ENCODE measurements at regions not wholly inside any gene's neighbourhood (a gene's known extent, or its start where the extent isn't known, plus 50 kb on each side); places are given as distances from the start of the nearest gene placed in this dataset.

- H3K4me1 ChIP-seq: no peaks in the 10 kb centered on the region
- intact Hi-C loops (cut with DNase I): no loop called here
- H3K4me3 ChIP-seq: no peak overlapping the region
- TF ChIP-seq POLR2A (IDR thresholded peaks at IDR 0.05): no peak
- TF ChIP-seq CTCF (IDR thresholded peaks at IDR 0.05): no peak
- H3K27ac ChIP-seq: no peak overlapping the region
- H3K9me3 ChIP-seq: no peaks in the 10 kb centered on the region
- DNase-seq: no peak
- H3K27me3 ChIP-seq: peaks cover 0 to 49% (median 0%) of the 10 kb centered on the region in 4 donors
- WGBS, 2 donors: 77 to 85% methylated on average over 3 of the region's 3 CpGs
- H3K36me3 ChIP-seq: no peaks in the 10 kb centered on the region
Measured at GRCh38 chr11:19410032-19410431, 169.3 kb upstream of the E2F8 start.

GRCh38 chr11:19409307-19409706, 168.6 kb upstream of the E2F8 start:
- intact Hi-C loops (cut with DNase I): no loop called here
- 58 to 76% methylated on average over 3 of the region's 3 CpGs for WGBS, 2 donors

GRCh38 chr11:19407677-19408270, 167.0 kb upstream of the E2F8 start:
- no peaks in the 10 kb centered on the region for H3K9me3 ChIP-seq
- intact Hi-C loops (cut with DNase I): no loop called here
- TF ChIP-seq POLR2A (IDR thresholded peaks at IDR 0.05) (no peak), CTCF (IDR thresholded peaks at IDR 0.05) (no peak)

More at GRCh38 chr11:19409307-19409706, 168.6 kb upstream of the E2F8 start:
- H3K27ac ChIP-seq: no peak overlapping the region
- no peaks in the 10 kb centered on the region for H3K36me3 ChIP-seq
- H3K9me3 ChIP-seq: no peaks in the 10 kb centered on the region
- TF ChIP-seq POLR2A (IDR thresholded peaks at IDR 0.05) (no peak), CTCF (IDR thresholded peaks at IDR 0.05) (no peak)
- H3K4me1 ChIP-seq: no peaks in the 10 kb centered on the region
- DNase-seq: no peak
- H3K4me3 ChIP-seq: no peak overlapping the region
- peaks cover 0 to 49% (median 0%) of the 10 kb centered on the region in 4 donors for H3K27me3 ChIP-seq

GRCh38 chr11:19405966-19406365, 165.2 kb upstream of the E2F8 start:
- Histone ChIP-seq H3K27ac (no peak overlapping the region), H3K36me3 (no peaks in the 10 kb centered on the region), H3K9me3 (no peaks in the 10 kb centered on the region), H3K27me3 (peaks cover 0 to 34% (median 0%) of the 10 kb centered on the region in 4 donors), H3K4me1 (no peaks in the 10 kb centered on the region), H3K4me3 (no peak overlapping the region)
- no peak for TF ChIP-seq CTCF (IDR thresholded peaks at IDR 0.05)
- TF ChIP-seq POLR2A (IDR thresholded peaks at IDR 0.05): no peak
- WGBS, 2 donors: 60 to 74% methylated on average over 4 of the region's 4 CpGs
- intact Hi-C loops (cut with DNase I): no loop called here
- DNase-seq: no peak

More at GRCh38 chr11:19407677-19408270, 167.0 kb upstream of the E2F8 start:
- Histone ChIP-seq H3K36me3 (no peaks in the 10 kb centered on the region), H3K4me3 (no peak overlapping the region), H3K4me1 (no peaks in the 10 kb centered on the region), H3K27me3 (peaks cover 0 to 52% (median 0%) of the 10 kb centered on the region in 4 donors), H3K27ac (no peak overlapping the region)
- WGBS, 2 donors: 47 to 63% methylated on average over 15 to 17 of the region's 17 CpGs
- no peak for DNase-seq

GRCh38 chr11:19404787-19405186, 164.0 kb upstream of the E2F8 start:
- Histone ChIP-seq H3K27ac (no peak overlapping the region), H3K9me3 (no peaks in the 10 kb centered on the region), H3K4me1 (no peaks in the 10 kb centered on the region), H3K27me3 (peaks cover 0 to 23% (median 0%) of the 10 kb centered on the region in 4 donors), H3K4me3 (no peak overlapping the region), H3K36me3 (no peaks in the 10 kb centered on the region)
- intact Hi-C loops (cut with DNase I): no loop called here
- WGBS, 2 donors: 46 to 59% methylated on average over 6 of the region's 6 CpGs
- no peak for DNase-seq
- TF ChIP-seq POLR2A (IDR thresholded peaks at IDR 0.05) (no peak), CTCF (IDR thresholded peaks at IDR 0.05) (no peak)

Measured in esophagus squamous epithelium (tissue), 5 donors.